NCI-H187 treated with DMSO at 0.1 percent for 48 hours (cell line): ENCODE measurements at regions not wholly inside any gene's neighbourhood (a gene's known extent, or its start where the extent isn't known, plus 50 kb on each side); places are given as distances from the start of the nearest gene placed in this dataset.
"Not testable (repeated sequence)": the region's sequence is repeated elsewhere in the genome, so short reads cannot be mapped to it uniquely, and the experiment has no call there.

ENCODE experiments used
- DNase-seq: peaks from one replicate; lab custom pipeline; 2025; lab: John Stamatoyannopoulos, UW

GRCh38 chr15:31673263-31673662, 346.6 kb downstream of the KLF13 start:
- DNase-seq = not testable (repeated sequence)

GRCh38 chr15:31681529-31682259, 348.6 kb upstream of the CHRNA7 start:
- not testable (repeated sequence) for DNase-seq

GRCh38 chr15:31687088-31687487, 343.2 kb upstream of the CHRNA7 start:
- DNase-seq = not testable (repeated sequence)

- not testable (repeated sequence) for DNase-seq
Measured at GRCh38 chr15:31696509-31696908, 333.8 kb upstream of the CHRNA7 start.

- not testable (repeated sequence) for DNase-seq
Measured at GRCh38 chr15:31705076-31705678, 325.1 kb upstream of the CHRNA7 start.

GRCh38 chr15:31707944-31708702, 322.2 kb upstream of the CHRNA7 start:
- not testable (repeated sequence) for DNase-seq

GRCh38 chr15:31708703-31709327, 321.5 kb upstream of the CHRNA7 start:
- not testable (repeated sequence) for DNase-seq

- DNase-seq = not testable (repeated sequence)
Measured at GRCh38 chr15:31709479-31709878, 320.8 kb upstream of the CHRNA7 start.

GRCh38 chr15:31710806-31711205, 319.5 kb upstream of the CHRNA7 start:
- DNase-seq = not testable (repeated sequence)

- not testable (repeated sequence) for DNase-seq
Measured at GRCh38 chr15:31715208-31715607, 315.1 kb upstream of the CHRNA7 start.

- DNase-seq = not testable (repeated sequence)
Measured at GRCh38 chr15:31718625-31719024, 311.7 kb upstream of the CHRNA7 start.

GRCh38 chr15:31719396-31720022, 310.8 kb upstream of the CHRNA7 start:
- DNase-seq = not testable (repeated sequence)

- not testable (repeated sequence) for DNase-seq
Measured at GRCh38 chr15:31723019-31723418, 307.3 kb upstream of the CHRNA7 start.

GRCh38 chr15:31724903-31725302, 305.4 kb upstream of the CHRNA7 start:
- DNase-seq = not testable (repeated sequence)

GRCh38 chr15:31725619-31726018, 304.7 kb upstream of the CHRNA7 start:
- not testable (repeated sequence) for DNase-seq

GRCh38 chr15:31727612-31728011, 302.7 kb upstream of the CHRNA7 start:
- DNase-seq = no peak

- no peak for DNase-seq
Measured at GRCh38 chr15:31732726-31733125, 297.6 kb upstream of the CHRNA7 start.

- DNase-seq = no peak
Measured at GRCh38 chr15:31733424-31733823, 296.9 kb upstream of the CHRNA7 start.

- DNase-seq = no peak
Measured at GRCh38 chr15:31740203-31740602, 290.1 kb upstream of the CHRNA7 start.

GRCh38 chr15:31745841-31746240, 284.5 kb upstream of the CHRNA7 start:
- no peak for DNase-seq

- no peak for DNase-seq
Measured at GRCh38 chr15:31752065-31752762, 278.1 kb upstream of the CHRNA7 start.
